ENCODE measurements at regions not wholly inside any gene's neighbourhood (a gene's known extent, or its start where the extent isn't known, plus 50 kb on each side); places are given as distances from the start of the nearest gene placed in this dataset.

DNA sequence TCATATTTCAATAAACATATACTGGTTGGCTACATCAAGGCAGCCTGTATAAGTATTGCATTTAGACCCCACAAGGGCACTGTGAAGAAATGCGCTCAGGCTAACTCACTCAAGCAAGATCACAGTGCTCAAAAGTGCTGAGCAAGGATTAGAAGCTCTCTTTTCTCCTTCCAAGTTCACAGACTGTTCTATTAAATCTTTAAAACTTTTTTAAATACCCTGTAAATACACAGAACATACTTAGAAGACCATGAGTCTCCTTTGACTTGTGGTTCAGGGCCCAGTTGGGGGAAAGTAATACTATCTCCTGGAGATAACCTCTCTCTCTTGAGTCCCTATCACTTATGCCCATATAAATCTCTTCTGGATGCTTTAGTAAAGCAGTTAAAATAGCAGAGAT is 152.9 kb downstream of the SP3 start:
- Histone ChIP-seq H3K4me3 (no peak overlapping the region), H3K27me3 (no peaks in the 10 kb centered on the region), H3K27ac (no peak overlapping the region), H3K36me3 (no peaks in the 10 kb centered on the region), H3K9me3 (no peaks in the 10 kb centered on the region), H3K4me1 (no peaks in the 10 kb centered on the region)
- ATAC-seq = no peak
- DNase-seq = no peak
- intact Hi-C loops (cut with DNase I) = no loop called here
- TF ChIP-seq, protein P1, sequence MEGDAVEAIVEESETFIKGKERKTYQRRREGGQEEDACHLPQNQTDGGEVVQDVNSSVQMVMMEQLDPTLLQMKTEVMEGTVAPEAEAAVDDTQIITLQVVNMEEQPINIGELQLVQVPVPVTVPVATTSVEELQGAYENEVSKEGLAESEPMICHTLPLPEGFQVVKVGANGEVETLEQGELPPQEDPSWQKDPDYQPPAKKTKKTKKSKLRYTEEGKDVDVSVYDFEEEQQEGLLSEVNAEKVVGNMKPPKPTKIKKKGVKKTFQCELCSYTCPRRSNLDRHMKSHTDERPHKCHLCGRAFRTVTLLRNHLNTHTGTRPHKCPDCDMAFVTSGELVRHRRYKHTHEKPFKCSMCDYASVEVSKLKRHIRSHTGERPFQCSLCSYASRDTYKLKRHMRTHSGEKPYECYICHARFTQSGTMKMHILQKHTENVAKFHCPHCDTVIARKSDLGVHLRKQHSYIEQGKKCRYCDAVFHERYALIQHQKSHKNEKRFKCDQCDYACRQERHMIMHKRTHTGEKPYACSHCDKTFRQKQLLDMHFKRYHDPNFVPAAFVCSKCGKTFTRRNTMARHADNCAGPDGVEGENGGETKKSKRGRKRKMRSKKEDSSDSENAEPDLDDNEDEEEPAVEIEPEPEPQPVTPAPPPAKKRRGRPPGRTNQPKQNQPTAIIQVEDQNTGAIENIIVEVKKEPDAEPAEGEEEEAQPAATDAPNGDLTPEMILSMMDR (IDR thresholded peaks at IDR 0.05) = no peak

DNA sequence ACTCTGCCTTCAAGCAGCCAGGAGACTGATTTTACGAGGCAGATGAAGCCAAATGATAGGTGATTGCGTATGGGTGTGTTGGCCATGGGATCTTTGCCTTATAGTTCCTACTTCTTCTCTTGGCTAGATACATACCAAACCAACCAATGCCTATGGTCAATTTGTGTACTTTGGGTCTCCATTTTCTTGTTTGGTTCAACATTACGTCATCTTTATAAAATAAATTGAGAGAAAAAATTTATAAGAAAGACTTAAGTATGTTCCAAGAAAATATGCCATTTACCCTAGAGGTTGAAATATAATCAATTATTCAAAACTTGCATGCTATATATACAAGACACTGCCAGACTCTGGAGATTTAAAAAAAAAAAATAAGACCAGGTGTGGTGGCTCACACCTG is 150.9 kb downstream of the SP3 start:
- Histone ChIP-seq H3K4me3 (no peak overlapping the region), H3K4me1 (no peaks in the 10 kb centered on the region), H3K27ac (no peak overlapping the region), H3K36me3 (no peaks in the 10 kb centered on the region), H3K27me3 (no peaks in the 10 kb centered on the region), H3K9me3 (no peaks in the 10 kb centered on the region)
- intact Hi-C loops (cut with DNase I) = no loop called here
- no peak for ATAC-seq
- no peak for DNase-seq
- TF ChIP-seq, protein P1 (IDR thresholded peaks at IDR 0.05) = no peak

DNA sequence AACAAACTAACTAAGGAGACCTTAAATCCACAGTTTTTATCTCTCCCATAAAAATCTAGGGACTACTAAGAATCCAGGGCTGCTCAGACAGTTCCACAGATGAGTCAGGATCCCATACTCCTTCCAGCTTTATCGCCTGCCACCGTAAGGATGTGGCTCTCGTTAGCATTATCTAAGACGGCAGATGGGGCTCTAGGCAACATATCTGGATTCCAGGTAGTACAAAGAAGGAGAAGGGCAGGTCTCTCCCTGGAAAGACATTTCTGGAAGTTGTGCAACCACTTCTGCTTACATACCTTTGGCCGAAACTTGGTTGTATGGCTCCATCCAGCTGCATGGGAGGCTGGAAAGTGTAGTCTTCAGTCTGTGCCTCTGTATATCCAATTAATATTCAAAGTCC is 149.4 kb downstream of the SP3 start:
- TF ChIP-seq, protein P1 (IDR thresholded peaks at IDR 0.05) = no peak
- DNase-seq = no peak
- no peaks in the 10 kb centered on the region for H3K36me3 ChIP-seq
- no peaks in the 10 kb centered on the region for H3K9me3 ChIP-seq
- H3K27ac ChIP-seq = no peak overlapping the region
- no peak for ATAC-seq
- no peaks in the 10 kb centered on the region for H3K4me1 ChIP-seq
- intact Hi-C loops (cut with DNase I) = no loop called here
- no peak overlapping the region for H3K4me3 ChIP-seq
- no peaks in the 10 kb centered on the region for H3K27me3 ChIP-seq

DNA sequence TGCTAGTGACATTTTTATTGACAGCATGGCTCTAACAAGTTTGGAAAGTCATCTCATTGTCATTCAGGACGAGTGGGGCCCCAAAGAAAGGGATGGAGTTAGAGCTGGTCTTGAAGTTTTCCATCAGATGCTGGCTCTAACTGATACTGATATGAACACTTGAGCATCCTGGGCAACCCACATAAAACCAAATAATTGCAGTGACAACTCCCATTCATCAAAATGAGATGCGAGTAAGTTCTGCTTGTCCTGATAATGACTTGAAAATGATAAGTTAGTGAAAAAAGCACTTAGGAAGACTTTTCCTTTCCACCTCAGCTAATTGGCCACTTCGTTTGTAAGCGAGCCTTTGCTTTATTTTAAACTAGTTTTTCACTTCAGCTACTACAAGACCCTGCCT is 147.6 kb downstream of the SP3 start:
- no peak for ATAC-seq
- H3K4me1 ChIP-seq = no peaks in the 10 kb centered on the region

DNA sequence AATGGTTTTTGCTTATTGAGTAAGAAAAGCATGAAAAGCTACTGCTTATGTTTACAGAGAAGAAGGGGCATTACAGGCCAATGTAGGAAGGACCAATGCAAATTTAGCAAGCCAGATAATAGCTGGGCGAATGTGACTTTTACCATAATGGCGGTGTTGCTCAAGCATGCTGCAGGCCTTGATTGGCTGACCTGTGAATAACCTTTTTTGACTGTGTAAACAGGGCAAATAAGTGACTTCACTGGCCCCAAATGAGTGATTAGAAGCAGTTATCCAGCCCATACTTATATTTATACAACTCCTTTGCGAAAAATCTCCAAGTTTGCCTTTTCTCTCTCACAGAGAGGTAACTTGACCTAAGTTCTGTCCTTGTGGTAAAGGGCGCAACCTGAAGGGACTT is 146.9 kb downstream of the SP3 start:
- Histone ChIP-seq H3K36me3 (no peaks in the 10 kb centered on the region), H3K4me1 (no peaks in the 10 kb centered on the region), H3K27me3 (no peaks in the 10 kb centered on the region), H3K9me3 (no peaks in the 10 kb centered on the region), H3K4me3 (no peak overlapping the region), H3K27ac (no peak overlapping the region)
- intact Hi-C loops (cut with DNase I) = no loop called here
- ATAC-seq = no peak
- TF ChIP-seq, protein P1 (IDR thresholded peaks at IDR 0.05) = no peak
- no peak for DNase-seq

More for the DNA sequence above, 147.6 kb downstream of the SP3 start:
- no peaks in the 10 kb centered on the region for H3K27me3 ChIP-seq
- H3K4me3 ChIP-seq = no peak overlapping the region
- no peak for DNase-seq
- H3K36me3 ChIP-seq = no peaks in the 10 kb centered on the region
- H3K9me3 ChIP-seq = no peaks in the 10 kb centered on the region
- intact Hi-C loops (cut with DNase I) = no loop called here
- TF ChIP-seq, protein P1 (IDR thresholded peaks at IDR 0.05) = no peak
- H3K27ac ChIP-seq = no peak overlapping the region

Measured in left lung (tissue), 4 donors.